ENCODE measurements at regions not wholly inside any gene's neighbourhood (a gene's known extent, or its start where the extent isn't known, plus 50 kb on each side); places are given as distances from the start of the nearest gene placed in this dataset.

DNA sequence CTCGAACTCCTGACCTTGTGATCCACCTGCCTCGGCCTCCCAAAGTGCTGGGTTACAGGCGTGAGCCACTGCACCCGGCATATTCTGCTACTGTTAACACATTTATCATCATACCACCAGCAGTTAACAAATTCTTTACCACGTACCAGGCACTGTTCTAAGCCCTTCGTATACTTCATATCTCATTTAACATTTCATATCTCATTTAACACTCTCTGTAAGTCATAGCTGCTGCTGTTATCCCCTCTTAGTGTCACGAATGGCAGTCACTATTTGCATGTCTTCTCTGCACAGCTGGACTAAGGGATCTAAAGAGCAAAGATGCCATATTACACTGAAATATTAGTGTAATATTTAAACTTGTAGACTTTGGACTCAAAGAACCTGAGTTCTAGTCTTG lies 462.5 kb upstream of the DAB1 start:
- Mint-ChIP-seq H3K9me3 (ENCODE audit: unreplicated experiment) (no peaks in the 10 kb centered on the region), H3K36me3 (ENCODE audit: low read depth, unreplicated experiment) (no peaks in the 10 kb centered on the region), H3K4me1 (ENCODE audit: low read depth, unreplicated experiment) (peaks cover 19% of the 10 kb centered on the region), H3K27ac (ENCODE audit: unreplicated experiment) (no peak overlapping the region), H3K4me3 (ENCODE audit: unreplicated experiment) (no peak overlapping the region), H3K27me3 (ENCODE audit: low read depth, unreplicated experiment) (peaks cover 2% of the 10 kb centered on the region)
- Histone ChIP-seq H3K36me3 (ENCODE audit: insufficient read depth, low read length) (no peaks in the 10 kb centered on the region), H3K27me3 (ENCODE audit: insufficient read depth, low read length) (no peaks in the 10 kb centered on the region), H3K4me2 (ENCODE audit: low read length) (no peak overlapping the region), H3K4me3 (ENCODE audit: insufficient read depth, low read depth, low read length) (no peak overlapping the region), H3K9me3 (ENCODE audit: insufficient read depth, low read depth, low read length) (no peaks in the 10 kb centered on the region), H2AFZ (ENCODE audit: low read depth, low read length) (no peak overlapping the region), H3K27ac (ENCODE audit: low read depth, low read length) (no peak overlapping the region), H3K79me2 (ENCODE audit: insufficient read depth, low read length) (no peaks in the 10 kb centered on the region), H3K4me1 (ENCODE audit: insufficient read depth, low read length) (peaks cover 3% of the 10 kb centered on the region), H4K20me1 (ENCODE audit: insufficient read depth, low read length) (no peaks in the 10 kb centered on the region), H3K9ac (ENCODE audit: low read length) (no peak overlapping the region)
- no peak for DNase-seq (ENCODE audit: low read depth)
- no peak for TF ChIP-seq EZH2 (IDR thresholded peaks at IDR 0.05; ENCODE audit: insufficient read depth, low read length)
- TF ChIP-seq, protein P1, sequence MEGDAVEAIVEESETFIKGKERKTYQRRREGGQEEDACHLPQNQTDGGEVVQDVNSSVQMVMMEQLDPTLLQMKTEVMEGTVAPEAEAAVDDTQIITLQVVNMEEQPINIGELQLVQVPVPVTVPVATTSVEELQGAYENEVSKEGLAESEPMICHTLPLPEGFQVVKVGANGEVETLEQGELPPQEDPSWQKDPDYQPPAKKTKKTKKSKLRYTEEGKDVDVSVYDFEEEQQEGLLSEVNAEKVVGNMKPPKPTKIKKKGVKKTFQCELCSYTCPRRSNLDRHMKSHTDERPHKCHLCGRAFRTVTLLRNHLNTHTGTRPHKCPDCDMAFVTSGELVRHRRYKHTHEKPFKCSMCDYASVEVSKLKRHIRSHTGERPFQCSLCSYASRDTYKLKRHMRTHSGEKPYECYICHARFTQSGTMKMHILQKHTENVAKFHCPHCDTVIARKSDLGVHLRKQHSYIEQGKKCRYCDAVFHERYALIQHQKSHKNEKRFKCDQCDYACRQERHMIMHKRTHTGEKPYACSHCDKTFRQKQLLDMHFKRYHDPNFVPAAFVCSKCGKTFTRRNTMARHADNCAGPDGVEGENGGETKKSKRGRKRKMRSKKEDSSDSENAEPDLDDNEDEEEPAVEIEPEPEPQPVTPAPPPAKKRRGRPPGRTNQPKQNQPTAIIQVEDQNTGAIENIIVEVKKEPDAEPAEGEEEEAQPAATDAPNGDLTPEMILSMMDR (IDR thresholded peaks at IDR 0.05; ENCODE audit: insufficient read depth, low read depth, low read length) = no peak
- no peak for FAIRE-seq

DNA sequence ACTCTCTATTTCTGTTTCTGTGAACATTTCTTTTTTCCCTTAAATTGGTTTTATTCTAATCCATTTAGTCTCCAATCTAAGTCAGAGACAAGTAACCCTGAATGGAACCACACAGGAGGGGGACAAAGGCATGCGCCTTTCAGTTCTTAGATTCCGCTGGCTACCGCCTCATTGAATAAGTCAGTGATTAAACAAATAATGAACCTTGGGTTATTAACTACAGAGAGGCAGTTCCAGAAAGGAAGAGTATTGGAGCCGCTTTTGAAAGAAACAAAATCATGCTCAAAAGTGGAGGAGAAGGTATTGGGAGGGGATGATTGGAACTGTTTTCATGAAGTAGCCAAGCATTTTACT lies 459.8 kb upstream of the DAB1 start:
- no peak for TF ChIP-seq EZH2 (IDR thresholded peaks at IDR 0.05; ENCODE audit: insufficient read depth, low read length)
- TF ChIP-seq, protein P1 (IDR thresholded peaks at IDR 0.05; ENCODE audit: insufficient read depth, low read depth, low read length) = no peak
- Histone ChIP-seq H3K4me2 (ENCODE audit: low read length) (no peak overlapping the region), H3K27me3 (ENCODE audit: insufficient read depth, low read length) (no peaks in the 10 kb centered on the region), H4K20me1 (ENCODE audit: insufficient read depth, low read length) (no peaks in the 10 kb centered on the region), H3K9ac (ENCODE audit: low read length) (no peak overlapping the region), H3K4me3 (ENCODE audit: insufficient read depth, low read depth, low read length) (no peak overlapping the region), H2AFZ (ENCODE audit: low read depth, low read length) (no peak overlapping the region), H3K27ac (ENCODE audit: low read depth, low read length) (no peak overlapping the region), H3K9me3 (ENCODE audit: insufficient read depth, low read depth, low read length) (no peaks in the 10 kb centered on the region), H3K4me1 (ENCODE audit: insufficient read depth, low read length) (no peaks in the 10 kb centered on the region), H3K36me3 (ENCODE audit: insufficient read depth, low read length) (no peaks in the 10 kb centered on the region), H3K79me2 (ENCODE audit: insufficient read depth, low read length) (no peaks in the 10 kb centered on the region)
- Mint-ChIP-seq H3K27ac (ENCODE audit: unreplicated experiment) (no peak overlapping the region), H3K4me1 (ENCODE audit: low read depth, unreplicated experiment) (peaks cover 13% of the 10 kb centered on the region), H3K9me3 (ENCODE audit: unreplicated experiment) (no peaks in the 10 kb centered on the region), H3K4me3 (ENCODE audit: unreplicated experiment) (no peak overlapping the region), H3K27me3 (ENCODE audit: low read depth, unreplicated experiment) (peaks cover 2% of the 10 kb centered on the region), H3K36me3 (ENCODE audit: low read depth, unreplicated experiment) (no peaks in the 10 kb centered on the region)
- FAIRE-seq (no peak), DNase-seq (ENCODE audit: low read depth) (no peak)

DNA sequence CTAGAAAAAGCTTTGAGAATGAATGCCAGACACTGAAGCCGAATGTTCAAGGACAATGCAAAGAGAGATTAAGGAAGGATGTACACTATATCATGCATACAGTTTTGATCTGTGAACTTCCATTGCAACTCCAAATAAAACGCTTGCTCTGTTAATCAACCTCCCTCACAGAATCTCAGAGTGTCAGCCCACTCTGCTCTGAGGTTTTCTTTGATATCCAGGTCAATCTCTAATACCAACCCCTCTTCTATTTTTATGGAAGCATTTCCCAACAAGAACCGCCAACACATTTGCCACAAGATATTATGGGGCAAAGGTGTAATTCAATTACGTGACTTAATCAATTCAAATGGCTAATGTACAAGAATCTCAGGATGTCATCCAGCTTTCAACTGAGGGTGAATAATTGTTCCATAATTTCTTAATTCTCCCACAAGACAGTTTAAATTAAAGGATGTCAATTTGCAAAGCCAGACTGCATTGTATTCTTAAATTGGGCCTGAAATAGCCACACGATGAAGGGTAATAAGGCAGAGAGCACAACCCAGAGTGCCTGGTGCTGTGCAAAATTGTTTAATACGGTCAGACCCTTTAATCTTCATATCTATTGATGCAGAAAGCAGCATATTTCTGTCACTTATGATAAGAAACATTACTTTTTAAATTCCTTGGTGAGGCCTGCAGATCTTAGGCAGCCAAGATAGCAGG lies 459.2 kb upstream of the DAB1 start:
- Histone ChIP-seq H3K27me3 (ENCODE audit: insufficient read depth, low read length) (no peaks in the 10 kb centered on the region), H4K20me1 (ENCODE audit: insufficient read depth, low read length) (no peaks in the 10 kb centered on the region), H3K9me3 (ENCODE audit: insufficient read depth, low read depth, low read length) (no peaks in the 10 kb centered on the region), H2AFZ (ENCODE audit: low read depth, low read length) (no peak overlapping the region), H3K27ac (ENCODE audit: low read depth, low read length) (no peak overlapping the region), H3K4me2 (ENCODE audit: low read length) (no peak overlapping the region), H3K9ac (ENCODE audit: low read length) (no peak overlapping the region), H3K36me3 (ENCODE audit: insufficient read depth, low read length) (no peaks in the 10 kb centered on the region), H3K4me1 (ENCODE audit: insufficient read depth, low read length) (no peaks in the 10 kb centered on the region), H3K4me3 (ENCODE audit: insufficient read depth, low read depth, low read length) (no peak overlapping the region), H3K79me2 (ENCODE audit: insufficient read depth, low read length) (no peaks in the 10 kb centered on the region)
- peaks cover 2% of the 10 kb centered on the region for H3K27me3 Mint-ChIP-seq (ENCODE audit: low read depth, unreplicated experiment)
- FAIRE-seq (no peak), DNase-seq (ENCODE audit: low read depth) (no peak)
- H3K4me1 Mint-ChIP-seq (ENCODE audit: low read depth, unreplicated experiment) = peaks cover 10% of the 10 kb centered on the region
- no peaks in the 10 kb centered on the region for H3K36me3 Mint-ChIP-seq (ENCODE audit: low read depth, unreplicated experiment)
- no peak overlapping the region for H3K27ac Mint-ChIP-seq (ENCODE audit: unreplicated experiment)
- TF ChIP-seq, protein P1 (IDR thresholded peaks at IDR 0.05; ENCODE audit: insufficient read depth, low read depth, low read length) = no peak
- no peaks in the 10 kb centered on the region for H3K9me3 Mint-ChIP-seq (ENCODE audit: unreplicated experiment)
- no peak overlapping the region for H3K4me3 Mint-ChIP-seq (ENCODE audit: unreplicated experiment)

All from astrocyte (in vitro differentiated cells and primary cell).